Upper lobe of right lung (tissue), 1 donor: ENCODE measurements at regions not wholly inside any gene's neighbourhood (a gene's known extent, or its start where the extent isn't known, plus 50 kb on each side); places are given as distances from the start of the nearest gene placed in this dataset.

Experiments used
- ATAC-seq: fragments of 200-7000 bp; cut with Tn5 transposase; one replicate; pipeline ENCODE4 v1.9.1; 2020; ENCODE audit warnings: mild to moderate bottlenecking, moderate library complexity
- DNase-seq: peaks from one replicate; pipeline ENCODE4 v3.0.0-alpha.2; 2020
- H3K27ac ChIP-seq: fragments of 200-600 bp; one replicate; pipeline ENCODE4 v1.8.0; 2022
- H3K27me3 ChIP-seq: fragments of 200-600 bp; one replicate; pipeline ENCODE4 v1.8.0; 2022; ENCODE audit warnings: mild to moderate bottlenecking
- H3K36me3 ChIP-seq: fragments of 200-600 bp; one replicate; pipeline ENCODE4 v1.8.0; 2022
- H3K4me1 ChIP-seq: fragments of 200-600 bp; one replicate; pipeline ENCODE4 v1.8.0; 2022
- H3K4me3 ChIP-seq: fragments of 200-600 bp; one replicate; pipeline ENCODE4 v1.8.0; 2022; ENCODE audit warnings: mild to moderate bottlenecking
- H3K9me3 ChIP-seq: fragments of 200-600 bp; one replicate; pipeline ENCODE4 v1.8.0; 2022
- intact Hi-C: fragments of 100-400 bp; cut with DNase I; formaldehyde crosslinking; loops from one replicate; pipeline ENCODE4 v1.11.0; 2022
- TF ChIP-seq, protein P1 (sequence below): fragments of 200-600 bp; IDR thresholded peaks from one replicate; pipeline ENCODE4 v1.8.0; 2022; ENCODE audit warnings: antibody characterized with exemption
- donor health status: DM: no; HTN: yes; CAD: no; lungs with severe emphysema.

GRCh38 chr2:207276248-207276647, 110.5 kb upstream of the KLF7 start:
- intact Hi-C loops: no loop called here

GRCh38 chr2:207276858-207277257, 111.1 kb upstream of the KLF7 start:
- intact Hi-C loops: no loop called here
- Histone ChIP-seq H3K27me3 (no peaks in the 10 kb centered on the region), H3K27ac (no peak overlapping the region), H3K4me1 (no peaks in the 10 kb centered on the region), H3K9me3 (no peaks in the 10 kb centered on the region), H3K4me3 (no peak overlapping the region), H3K36me3 (no peaks in the 10 kb centered on the region)
- DNase-seq (no peak), ATAC-seq (no peak)
- TF ChIP-seq, protein P1, sequence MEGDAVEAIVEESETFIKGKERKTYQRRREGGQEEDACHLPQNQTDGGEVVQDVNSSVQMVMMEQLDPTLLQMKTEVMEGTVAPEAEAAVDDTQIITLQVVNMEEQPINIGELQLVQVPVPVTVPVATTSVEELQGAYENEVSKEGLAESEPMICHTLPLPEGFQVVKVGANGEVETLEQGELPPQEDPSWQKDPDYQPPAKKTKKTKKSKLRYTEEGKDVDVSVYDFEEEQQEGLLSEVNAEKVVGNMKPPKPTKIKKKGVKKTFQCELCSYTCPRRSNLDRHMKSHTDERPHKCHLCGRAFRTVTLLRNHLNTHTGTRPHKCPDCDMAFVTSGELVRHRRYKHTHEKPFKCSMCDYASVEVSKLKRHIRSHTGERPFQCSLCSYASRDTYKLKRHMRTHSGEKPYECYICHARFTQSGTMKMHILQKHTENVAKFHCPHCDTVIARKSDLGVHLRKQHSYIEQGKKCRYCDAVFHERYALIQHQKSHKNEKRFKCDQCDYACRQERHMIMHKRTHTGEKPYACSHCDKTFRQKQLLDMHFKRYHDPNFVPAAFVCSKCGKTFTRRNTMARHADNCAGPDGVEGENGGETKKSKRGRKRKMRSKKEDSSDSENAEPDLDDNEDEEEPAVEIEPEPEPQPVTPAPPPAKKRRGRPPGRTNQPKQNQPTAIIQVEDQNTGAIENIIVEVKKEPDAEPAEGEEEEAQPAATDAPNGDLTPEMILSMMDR: no peak

More at GRCh38 chr2:207276248-207276647, 110.5 kb upstream of the KLF7 start:
- Histone ChIP-seq H3K36me3 (no peaks in the 10 kb centered on the region), H3K27me3 (no peaks in the 10 kb centered on the region), H3K27ac (no peak overlapping the region), H3K4me3 (no peak overlapping the region), H3K9me3 (no peaks in the 10 kb centered on the region), H3K4me1 (no peaks in the 10 kb centered on the region)
- ATAC-seq: no peak
- no peak for DNase-seq
- TF ChIP-seq, protein P1: no peak

DNA sequence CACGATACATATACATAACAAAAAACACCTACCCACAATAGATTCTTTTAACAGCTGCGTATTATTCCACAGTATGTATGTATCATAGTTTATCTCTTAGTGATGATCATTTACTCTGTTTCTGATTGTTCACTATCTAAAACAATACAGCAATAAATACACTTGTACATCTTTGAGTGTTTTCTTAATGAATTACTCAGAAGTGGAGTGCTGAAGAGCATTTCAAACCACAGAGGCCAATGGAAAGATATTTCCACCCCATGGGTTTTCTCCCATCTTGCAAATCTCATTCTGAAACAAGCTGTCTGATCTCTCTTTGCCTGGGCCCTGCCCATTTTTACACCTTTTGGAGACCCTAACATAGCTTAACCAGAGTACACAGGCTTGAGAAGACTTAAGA, 113.8 kb upstream of the KLF7 start:
- no peaks in the 10 kb centered on the region for H3K27me3 ChIP-seq
- ATAC-seq: no peak
- TF ChIP-seq, protein P1: no peak
- no peaks in the 10 kb centered on the region for H3K4me1 ChIP-seq
- DNase-seq: no peak
- H3K27ac ChIP-seq: no peak overlapping the region
- no peaks in the 10 kb centered on the region for H3K9me3 ChIP-seq
- intact Hi-C loops: no loop called here
- H3K4me3 ChIP-seq: no peak overlapping the region
- no peaks in the 10 kb centered on the region for H3K36me3 ChIP-seq

DNA sequence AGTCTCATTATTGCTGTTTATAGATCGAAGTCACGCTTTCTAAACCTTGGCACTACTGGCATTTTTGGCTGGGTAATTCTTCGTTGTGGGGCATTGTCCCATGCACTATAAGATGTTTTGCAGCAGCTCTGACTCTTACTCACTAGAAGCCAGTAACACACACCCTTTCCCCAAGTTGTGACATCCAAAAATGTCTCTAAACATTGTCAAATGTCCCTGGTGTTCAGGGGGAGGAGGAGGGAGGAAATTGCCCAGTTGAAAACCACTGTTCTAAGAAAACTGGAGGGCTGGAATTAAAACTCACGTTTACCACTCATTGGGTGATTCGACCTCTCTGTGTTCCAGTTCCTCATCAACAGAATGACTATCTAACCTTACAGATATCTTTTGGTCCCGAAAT, 115.7 kb upstream of the KLF7 start:
- intact Hi-C loops: no loop called here
- Histone ChIP-seq H3K27ac (no peak overlapping the region), H3K4me1 (no peaks in the 10 kb centered on the region), H3K4me3 (no peak overlapping the region), H3K36me3 (no peaks in the 10 kb centered on the region), H3K27me3 (no peaks in the 10 kb centered on the region), H3K9me3 (no peaks in the 10 kb centered on the region)
- TF ChIP-seq, protein P1: no peak
- ATAC-seq (no peak), DNase-seq (no peak)

DNA sequence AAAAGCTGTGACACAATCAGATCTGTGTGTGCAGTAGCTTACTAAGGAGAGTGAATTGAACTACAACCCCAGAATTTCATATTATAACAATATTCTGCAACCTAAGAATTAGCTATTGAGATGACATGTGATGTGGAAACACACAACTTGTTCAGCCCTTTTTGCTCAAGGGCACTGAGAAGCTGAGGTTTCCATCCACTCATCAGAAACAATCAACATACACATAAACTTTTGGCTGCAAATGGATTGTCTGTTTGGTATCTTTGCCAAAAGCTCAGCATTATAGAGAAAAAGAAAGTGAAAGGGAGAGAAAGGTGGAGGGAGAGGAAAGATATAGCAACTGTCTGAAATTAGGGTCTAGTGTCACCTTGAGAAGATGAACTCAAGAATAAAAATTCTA, 117.2 kb upstream of the KLF7 start:
- Histone ChIP-seq H3K36me3 (no peaks in the 10 kb centered on the region), H3K4me1 (no peaks in the 10 kb centered on the region), H3K4me3 (no peak overlapping the region), H3K9me3 (no peaks in the 10 kb centered on the region), H3K27me3 (no peaks in the 10 kb centered on the region), H3K27ac (peak overlapping the region; percentile 17)
- intact Hi-C loops: no loop called here
- no peak for ATAC-seq
- DNase-seq: no peak
- TF ChIP-seq, protein P1: no peak

GRCh38 chr2:207283356-207283755, 117.6 kb upstream of the KLF7 start:
- Histone ChIP-seq H3K9me3 (no peaks in the 10 kb centered on the region), H3K4me1 (no peaks in the 10 kb centered on the region), H3K4me3 (no peak overlapping the region), H3K27ac (peak overlapping the region; percentile 17), H3K27me3 (no peaks in the 10 kb centered on the region), H3K36me3 (no peaks in the 10 kb centered on the region)
- DNase-seq: peak; percentile 68
- TF ChIP-seq, protein P1: peak; percentile 19
- ATAC-seq: peak; percentile 96
- intact Hi-C loops: no loop called here
